ENCODE measurements at regions not wholly inside any gene's neighbourhood (a gene's known extent, or its start where the extent isn't known, plus 50 kb on each side); places are given as distances from the start of the nearest gene placed in this dataset.

DNA sequence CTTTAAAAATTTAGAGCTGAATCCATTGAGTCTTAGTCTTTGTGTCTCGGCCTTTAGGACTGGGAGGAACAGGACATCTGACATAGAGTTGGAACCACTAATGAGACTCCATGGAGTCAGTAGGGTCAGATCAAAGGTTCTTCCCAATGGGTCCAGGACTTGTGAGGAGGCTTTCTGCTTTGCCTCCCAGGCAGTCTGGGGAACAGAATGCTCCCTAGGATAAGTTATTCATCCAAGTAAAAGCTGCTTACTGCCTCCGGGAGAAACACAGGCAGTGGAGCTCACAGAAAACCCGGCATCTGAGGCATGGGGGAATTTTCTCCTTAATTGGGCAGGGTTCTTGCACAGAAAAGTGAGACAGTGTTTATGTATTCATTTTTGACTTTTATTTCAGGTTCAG is 216.4 kb downstream of the SEC23IP start:
- TF ChIP-seq, protein P1, sequence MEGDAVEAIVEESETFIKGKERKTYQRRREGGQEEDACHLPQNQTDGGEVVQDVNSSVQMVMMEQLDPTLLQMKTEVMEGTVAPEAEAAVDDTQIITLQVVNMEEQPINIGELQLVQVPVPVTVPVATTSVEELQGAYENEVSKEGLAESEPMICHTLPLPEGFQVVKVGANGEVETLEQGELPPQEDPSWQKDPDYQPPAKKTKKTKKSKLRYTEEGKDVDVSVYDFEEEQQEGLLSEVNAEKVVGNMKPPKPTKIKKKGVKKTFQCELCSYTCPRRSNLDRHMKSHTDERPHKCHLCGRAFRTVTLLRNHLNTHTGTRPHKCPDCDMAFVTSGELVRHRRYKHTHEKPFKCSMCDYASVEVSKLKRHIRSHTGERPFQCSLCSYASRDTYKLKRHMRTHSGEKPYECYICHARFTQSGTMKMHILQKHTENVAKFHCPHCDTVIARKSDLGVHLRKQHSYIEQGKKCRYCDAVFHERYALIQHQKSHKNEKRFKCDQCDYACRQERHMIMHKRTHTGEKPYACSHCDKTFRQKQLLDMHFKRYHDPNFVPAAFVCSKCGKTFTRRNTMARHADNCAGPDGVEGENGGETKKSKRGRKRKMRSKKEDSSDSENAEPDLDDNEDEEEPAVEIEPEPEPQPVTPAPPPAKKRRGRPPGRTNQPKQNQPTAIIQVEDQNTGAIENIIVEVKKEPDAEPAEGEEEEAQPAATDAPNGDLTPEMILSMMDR (IDR thresholded peaks at IDR 0.05), result no peak
- TF ChIP-seq, protein P2, sequence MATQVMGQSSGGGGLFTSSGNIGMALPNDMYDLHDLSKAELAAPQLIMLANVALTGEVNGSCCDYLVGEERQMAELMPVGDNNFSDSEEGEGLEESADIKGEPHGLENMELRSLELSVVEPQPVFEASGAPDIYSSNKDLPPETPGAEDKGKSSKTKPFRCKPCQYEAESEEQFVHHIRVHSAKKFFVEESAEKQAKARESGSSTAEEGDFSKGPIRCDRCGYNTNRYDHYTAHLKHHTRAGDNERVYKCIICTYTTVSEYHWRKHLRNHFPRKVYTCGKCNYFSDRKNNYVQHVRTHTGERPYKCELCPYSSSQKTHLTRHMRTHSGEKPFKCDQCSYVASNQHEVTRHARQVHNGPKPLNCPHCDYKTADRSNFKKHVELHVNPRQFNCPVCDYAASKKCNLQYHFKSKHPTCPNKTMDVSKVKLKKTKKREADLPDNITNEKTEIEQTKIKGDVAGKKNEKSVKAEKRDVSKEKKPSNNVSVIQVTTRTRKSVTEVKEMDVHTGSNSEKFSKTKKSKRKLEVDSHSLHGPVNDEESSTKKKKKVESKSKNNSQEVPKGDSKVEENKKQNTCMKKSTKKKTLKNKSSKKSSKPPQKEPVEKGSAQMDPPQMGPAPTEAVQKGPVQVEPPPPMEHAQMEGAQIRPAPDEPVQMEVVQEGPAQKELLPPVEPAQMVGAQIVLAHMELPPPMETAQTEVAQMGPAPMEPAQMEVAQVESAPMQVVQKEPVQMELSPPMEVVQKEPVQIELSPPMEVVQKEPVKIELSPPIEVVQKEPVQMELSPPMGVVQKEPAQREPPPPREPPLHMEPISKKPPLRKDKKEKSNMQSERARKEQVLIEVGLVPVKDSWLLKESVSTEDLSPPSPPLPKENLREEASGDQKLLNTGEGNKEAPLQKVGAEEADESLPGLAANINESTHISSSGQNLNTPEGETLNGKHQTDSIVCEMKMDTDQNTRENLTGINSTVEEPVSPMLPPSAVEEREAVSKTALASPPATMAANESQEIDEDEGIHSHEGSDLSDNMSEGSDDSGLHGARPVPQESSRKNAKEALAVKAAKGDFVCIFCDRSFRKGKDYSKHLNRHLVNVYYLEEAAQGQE (IDR thresholded peaks at IDR 0.05; ENCODE audit: insufficient read depth in 1 of 2, low read depth in 2 of 2, low read length in 1 of 2), result no peak
- TF ChIP-seq POLR2AphosphoS5 (IDR thresholded peaks at IDR 0.05; ENCODE audit: low read depth, low read length), result no peak
- no peak for TF ChIP-seq SIN3A (IDR thresholded peaks at IDR 0.05; ENCODE audit: borderline replicate concordance, insufficient read depth, low read depth, low read length)
